Activated CD4-positive, alpha-beta T cell treated with anti-CD3 and anti-CD28 coated beads for 48 hours (primary cell): ENCODE measurements at regions not wholly inside any gene's neighbourhood (a gene's known extent, or its start where the extent isn't known, plus 50 kb on each side); places are given as distances from the start of the nearest gene placed in this dataset.

Experiments
- DNase-seq: peaks from one replicate; pipeline ENCODE4 v3.0.0-alpha.2; 2020

- no peak for DNase-seq
Observed at GRCh38 chr14:47763188-47763854, 87.9 kb upstream of the MDGA2 start.

- DNase-seq, result no peak
Observed at GRCh38 chr14:47746986-47747385, 71.6 kb upstream of the MDGA2 start.

- DNase-seq, result no peak
Observed at GRCh38 chr14:47744155-47744554, 68.8 kb upstream of the MDGA2 start.

GRCh38 chr14:47739541-47739940 lies 64.1 kb upstream of the MDGA2 start:
- DNase-seq, result no peak

GRCh38 chr14:47730296-47730695 lies 54.9 kb upstream of the MDGA2 start:
- DNase-seq, result no peak
